ENCODE measurements at regions not wholly inside any gene's neighbourhood (a gene's known extent, or its start where the extent isn't known, plus 50 kb on each side); places are given as distances from the start of the nearest gene placed in this dataset.

- DNase-seq, result no peak
Observed at GRCh38 chr5:133705331-133705730, 93.0 kb upstream of the FSTL4 start.

GRCh38 chr5:133704411-133704810 lies 92.1 kb upstream of the FSTL4 start:
- DNase-seq, result no peak

- DNase-seq, result no peak
Observed at GRCh38 chr5:133703935-133704334, 91.6 kb upstream of the FSTL4 start.

- no peak for DNase-seq
Observed at GRCh38 chr5:133702791-133703770, 90.7 kb upstream of the FSTL4 start.

- no peak for DNase-seq
Observed at GRCh38 chr5:133701871-133702270, 89.5 kb upstream of the FSTL4 start.

- no peak for DNase-seq
Observed at GRCh38 chr5:133700251-133700650, 87.9 kb upstream of the FSTL4 start.

GRCh38 chr5:133698646-133699526 lies 86.5 kb upstream of the FSTL4 start:
- peak; percentile 9 to 22 (median 12) for DNase-seq

GRCh38 chr5:133698259-133698554 lies 85.9 kb upstream of the FSTL4 start:
- DNase-seq, result no peak

- peak in 2 of 3 donors; percentile 7 to 12 for DNase-seq
Observed at GRCh38 chr5:133697536-133698258, 85.4 kb upstream of the FSTL4 start.

- DNase-seq, result no peak
Observed at GRCh38 chr5:133696782-133697507, 84.6 kb upstream of the FSTL4 start.

GRCh38 chr5:133696006-133696584 lies 83.8 kb upstream of the FSTL4 start:
- DNase-seq, result no peak

GRCh38 chr5:133694181-133694831 lies 82.0 kb upstream of the FSTL4 start:
- peak in 1 of 3 donors; percentile 3 for DNase-seq

- no peak for DNase-seq
Observed at GRCh38 chr5:133691448-133691847, 79.1 kb upstream of the FSTL4 start.

- no peak for DNase-seq
Observed at GRCh38 chr5:133690746-133691145, 78.4 kb upstream of the FSTL4 start.

GRCh38 chr5:133688391-133688790 lies 76.0 kb upstream of the FSTL4 start:
- DNase-seq, result no peak

- no peak for DNase-seq
Observed at GRCh38 chr5:133687212-133688061, 75.1 kb upstream of the FSTL4 start.

- no peak for DNase-seq
Observed at GRCh38 chr5:133686566-133686965, 74.2 kb upstream of the FSTL4 start.

- DNase-seq, result no peak
Observed at GRCh38 chr5:133685402-133686018, 73.2 kb upstream of the FSTL4 start.

GRCh38 chr5:133683646-133684596 lies 71.6 kb upstream of the FSTL4 start:
- no peak for DNase-seq
